ENCODE measurements at regions not wholly inside any gene's neighbourhood (a gene's known extent, or its start where the extent isn't known, plus 50 kb on each side); places are given as distances from the start of the nearest gene placed in this dataset.

GRCh38 chr3:155007729-155008128 lies 72.4 kb upstream of the MME start:
- Histone ChIP-seq H3K4me3 (ENCODE audit: low read depth, low read length) (no peak overlapping the region), H3K9me3 (no peaks in the 10 kb centered on the region), H3K4me1 (no peaks in the 10 kb centered on the region), H3K36me3 (ENCODE audit: control insufficient read depth, insufficient read depth, low read length) (no peaks in the 10 kb centered on the region), H3K27me3 (replicated peaks; ENCODE audit: control insufficient read depth, insufficient read depth, low read length) (no peaks in the 10 kb centered on the region)
- H3K36me3 Mint-ChIP-seq (ENCODE audit: insufficient read depth, unreplicated experiment) = no peaks in the 10 kb centered on the region
- H3K9me3 Mint-ChIP-seq (ENCODE audit: unreplicated experiment) = no peaks in the 10 kb centered on the region
- ChIA-PET CTCF (no interaction called here), POLR2A (no interaction called here)
- no peak for DNase-seq
- no peaks in the 10 kb centered on the region for H3K27me3 Mint-ChIP-seq (ENCODE audit: insufficient read depth, unreplicated experiment)
- H3K27ac Mint-ChIP-seq (ENCODE audit: unreplicated experiment) = no peak overlapping the region
- BruUV-seq (replicated peaks) = no TSS peak
- no peak overlapping the region for H3K4me3 Mint-ChIP-seq (ENCODE audit: unreplicated experiment)
- peaks cover 7% of the 10 kb centered on the region for H3K4me1 Mint-ChIP-seq (ENCODE audit: low read depth, unreplicated experiment)
- TF ChIP-seq CTCF (IDR thresholded peaks at IDR 0.05; ENCODE audit: insufficient read depth in 1 of 2, low read depth in 1 of 2, low read length in 1 of 2, severe bottlenecking in 1 of 2, unreplicated experiment in 1 of 2) = no peak
- intact Hi-C loops (cut with micrococcal nuclease; ENCODE audit: unreplicated experiment) = no loop called here

- POLR2A ChIA-PET = no interaction called here
- H3K36me3 Mint-ChIP-seq (ENCODE audit: insufficient read depth, unreplicated experiment) = no peaks in the 10 kb centered on the region
- no peaks in the 10 kb centered on the region for H3K4me1 Mint-ChIP-seq (ENCODE audit: low read depth, unreplicated experiment)
- no peak for TF ChIP-seq CTCF (IDR thresholded peaks at IDR 0.05; ENCODE audit: insufficient read depth in 1 of 2, low read depth in 1 of 2, low read length in 1 of 2, severe bottlenecking in 1 of 2, unreplicated experiment in 1 of 2)
- H3K4me3 ChIP-seq (ENCODE audit: low read depth, low read length) = no peak overlapping the region
- CTCF ChIA-PET = no interaction called here
- H3K27me3 Mint-ChIP-seq (ENCODE audit: insufficient read depth, unreplicated experiment) = no peaks in the 10 kb centered on the region
- H3K27ac Mint-ChIP-seq (ENCODE audit: unreplicated experiment) = no peak overlapping the region
- H3K36me3 ChIP-seq (ENCODE audit: control insufficient read depth, insufficient read depth, low read length) = no peaks in the 10 kb centered on the region
- no peak for DNase-seq
- no peaks in the 10 kb centered on the region for H3K9me3 Mint-ChIP-seq (ENCODE audit: unreplicated experiment)
- no peaks in the 10 kb centered on the region for H3K27me3 ChIP-seq (replicated peaks; ENCODE audit: control insufficient read depth, insufficient read depth, low read length)
- H3K4me1 ChIP-seq = no peaks in the 10 kb centered on the region
- intact Hi-C loops (cut with micrococcal nuclease; ENCODE audit: unreplicated experiment) = no loop called here
- no TSS peak for BruUV-seq (replicated peaks)
- no peak overlapping the region for H3K4me3 Mint-ChIP-seq (ENCODE audit: unreplicated experiment)
- H3K9me3 ChIP-seq = no peaks in the 10 kb centered on the region
These were observed 78.7 kb upstream of the MME start for GRCh38 chr3:155001289-155002010.

GRCh38 chr3:154992655-154993054 lies 87.5 kb upstream of the MME start:
- CTCF ChIA-PET = no interaction called here
- TF ChIP-seq CTCF (IDR thresholded peaks at IDR 0.05; ENCODE audit: insufficient read depth in 1 of 2, low read depth in 1 of 2, low read length in 1 of 2, severe bottlenecking in 1 of 2, unreplicated experiment in 1 of 2) = no peak
- no peaks in the 10 kb centered on the region for H3K9me3 Mint-ChIP-seq (ENCODE audit: unreplicated experiment)
- POLR2A ChIA-PET = no interaction called here
- intact Hi-C loops (cut with micrococcal nuclease; ENCODE audit: unreplicated experiment) = no loop called here
- Histone ChIP-seq H3K9me3 (no peaks in the 10 kb centered on the region), H3K4me3 (ENCODE audit: low read depth, low read length) (no peak overlapping the region), H3K36me3 (ENCODE audit: control insufficient read depth, insufficient read depth, low read length) (no peaks in the 10 kb centered on the region), H3K27me3 (replicated peaks; ENCODE audit: control insufficient read depth, insufficient read depth, low read length) (no peaks in the 10 kb centered on the region), H3K4me1 (no peaks in the 10 kb centered on the region)
- H3K27me3 Mint-ChIP-seq (ENCODE audit: insufficient read depth, unreplicated experiment) = no peaks in the 10 kb centered on the region
- H3K4me3 Mint-ChIP-seq (ENCODE audit: unreplicated experiment) = no peak overlapping the region
- no peaks in the 10 kb centered on the region for H3K4me1 Mint-ChIP-seq (ENCODE audit: low read depth, unreplicated experiment)
- no TSS peak for BruUV-seq (replicated peaks)
- no peak for DNase-seq
- H3K27ac Mint-ChIP-seq (ENCODE audit: unreplicated experiment) = no peak overlapping the region
- H3K36me3 Mint-ChIP-seq (ENCODE audit: insufficient read depth, unreplicated experiment) = no peaks in the 10 kb centered on the region
